ENCODE measurements at regions not wholly inside any gene's neighbourhood (a gene's known extent, or its start where the extent isn't known, plus 50 kb on each side); places are given as distances from the start of the nearest gene placed in this dataset.

DNA sequence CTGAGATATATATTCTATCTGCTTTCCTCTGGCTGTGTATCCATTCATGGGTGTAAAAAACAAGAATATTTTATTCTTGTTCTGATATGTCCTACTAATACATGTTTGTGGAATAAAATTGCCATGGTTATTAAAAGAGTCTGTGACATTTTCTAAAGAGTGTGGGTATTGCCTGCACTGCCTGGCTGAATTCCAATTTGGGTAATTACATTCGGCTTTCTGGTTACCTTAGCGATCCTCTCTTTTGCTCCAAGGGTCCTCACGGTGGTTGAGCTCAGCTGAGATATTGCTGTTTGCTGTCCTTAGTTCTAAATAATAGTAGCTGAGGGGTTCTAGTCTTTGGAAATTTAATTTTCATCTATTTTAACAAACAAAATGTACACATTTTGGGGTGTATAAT, 301.4 kb upstream of the DNAJC19 start:
- TF ChIP-seq, protein P1, sequence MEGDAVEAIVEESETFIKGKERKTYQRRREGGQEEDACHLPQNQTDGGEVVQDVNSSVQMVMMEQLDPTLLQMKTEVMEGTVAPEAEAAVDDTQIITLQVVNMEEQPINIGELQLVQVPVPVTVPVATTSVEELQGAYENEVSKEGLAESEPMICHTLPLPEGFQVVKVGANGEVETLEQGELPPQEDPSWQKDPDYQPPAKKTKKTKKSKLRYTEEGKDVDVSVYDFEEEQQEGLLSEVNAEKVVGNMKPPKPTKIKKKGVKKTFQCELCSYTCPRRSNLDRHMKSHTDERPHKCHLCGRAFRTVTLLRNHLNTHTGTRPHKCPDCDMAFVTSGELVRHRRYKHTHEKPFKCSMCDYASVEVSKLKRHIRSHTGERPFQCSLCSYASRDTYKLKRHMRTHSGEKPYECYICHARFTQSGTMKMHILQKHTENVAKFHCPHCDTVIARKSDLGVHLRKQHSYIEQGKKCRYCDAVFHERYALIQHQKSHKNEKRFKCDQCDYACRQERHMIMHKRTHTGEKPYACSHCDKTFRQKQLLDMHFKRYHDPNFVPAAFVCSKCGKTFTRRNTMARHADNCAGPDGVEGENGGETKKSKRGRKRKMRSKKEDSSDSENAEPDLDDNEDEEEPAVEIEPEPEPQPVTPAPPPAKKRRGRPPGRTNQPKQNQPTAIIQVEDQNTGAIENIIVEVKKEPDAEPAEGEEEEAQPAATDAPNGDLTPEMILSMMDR (IDR thresholded peaks at IDR 0.05; ENCODE audit: low read depth, low read length, poor library complexity, severe bottlenecking) = no peak
- TF ChIP-seq EZH2phosphoT487 (IDR thresholded peaks at IDR 0.05; ENCODE audit: borderline replicate concordance, low read length) = no peak
